Right lobe of liver (tissue), 6 donors: ENCODE measurements at regions not wholly inside any gene's neighbourhood (a gene's known extent, or its start where the extent isn't known, plus 50 kb on each side); places are given as distances from the start of the nearest gene placed in this dataset.

Source experiments
- ATAC-seq, 4 donors: fragments of 200-7000 bp; cut with Tn5 transposase; one replicate each; pipeline ENCODE4 v1.9.1; 2020; ENCODE audit warnings: mild to moderate bottlenecking in 4 of 4, moderate library complexity in 4 of 4
- DNase-seq, 3 donors: peaks; one replicate each; pipeline ENCODE4 v3.0.0-alpha.2; 2020
- H3K27ac ChIP-seq, 3 donors: fragments of 200-600 bp; one replicate each; pipeline ENCODE4 v1.8.0; 2022
- H3K27me3 ChIP-seq, 2 donors: fragments of 200-600 bp; one replicate each; pipeline ENCODE4 v1.8.0; 2022
- H3K36me3 ChIP-seq, 4 donors: fragments of 200-600 bp; sonication (generic) in 1 of 4; one replicate each; pipeline versions ENCODE4 v1.5.1 to v1.8.0; 2017 to 2022; ENCODE audit warnings: control low read depth in 1 of 4
- H3K4me1 ChIP-seq, 4 donors: fragments of 200-600 bp; sonication (generic) in 1 of 4; one replicate each; pipeline versions ENCODE4 v1.5.1 to v1.8.0; 2017 to 2022; ENCODE audit warnings: control low read depth in 1 of 4
- H3K4me3 ChIP-seq, 3 donors: fragments of 200-600 bp; one replicate each; pipeline ENCODE4 v1.8.0; 2022
- H3K9me3 ChIP-seq, 4 donors: fragments of 200-600 bp; sonication (generic) in 1 of 4; one replicate each; pipeline versions ENCODE4 v1.5.1 to v1.8.0; 2017 to 2022; ENCODE audit warnings: control low read depth in 1 of 4
- CTCF ChIP-seq, 4 donors: fragments of 200-600 bp in 3 of 4; fragments of 450-650 bp in 1 of 4; IDR thresholded peaks; one replicate each; pipeline versions ENCODE4 v1.5.1 to v1.8.0; 2016 to 2022; ENCODE audit warnings: antibody characterized with exemption in 4 of 4, mild to moderate bottlenecking in 2 of 4
- POLR2A ChIP-seq: fragments of 450-650 bp; IDR thresholded peaks from one replicate; pipeline ENCODE4 v1.6.1; 2017; ENCODE audit warnings: antibody characterized with exemption, mild to moderate bottlenecking
- WGBS: methylation state at CpG from one replicate; pipeline ENCODE4 v1.1.6; 2018; ENCODE audit warnings: low coverage, low lambda C conversion rate; ENCODE audit not compliant: insufficient coverage; ENCODE audit errors: missing lambda C conversion rate; 5-methylcytosine and 5-hydroxymethylcytosine counted together
- intact Hi-C, 2 donors: fragments of 100-400 bp; cut with DNase I; formaldehyde crosslinking; loops; one replicate each; pipeline versions ENCODE4 v1.11.2 to v1.14.1; 2022
- donor health status: DM: no; HTN: yes; CAD: no.
- donor health status: DM: no; HTN: no; CAD: no.
- donor health status: DM: no; HTN: no; CAD: no.
- donor health status: DM: no; HTN: yes; CAD: no.
- donor health status: DM: no; HTN: yes; CAD: no.

- intact Hi-C loops = no loop called here
- no peaks in the 10 kb centered on the region for H3K9me3 ChIP-seq
- no peak overlapping the region for H3K4me3 ChIP-seq
- WGBS = 30% methylated on average over 2 of the region's 2 CpGs
- DNase-seq = no peak
- TF ChIP-seq POLR2A (no peak), CTCF (IDR thresholded peaks at IDR 0.05) (no peak)
- H3K36me3 ChIP-seq = no peaks in the 10 kb centered on the region
- no peaks in the 10 kb centered on the region for H3K27me3 ChIP-seq
- H3K27ac ChIP-seq = no peak overlapping the region
- H3K4me1 ChIP-seq = no peaks in the 10 kb centered on the region
- no peak for ATAC-seq
These were observed 471.5 kb downstream of the CDH8 start for GRCh38 chr16:61564716-61565115.

- Histone ChIP-seq H3K27ac (no peak overlapping the region), H3K36me3 (no peaks in the 10 kb centered on the region), H3K9me3 (no peaks in the 10 kb centered on the region), H3K4me3 (no peak overlapping the region), H3K27me3 (no peaks in the 10 kb centered on the region), H3K4me1 (no peaks in the 10 kb centered on the region)
- ATAC-seq (no peak), DNase-seq (peak in 2 of 3 donors; percentile 26 to 33)
- TF ChIP-seq CTCF (IDR thresholded peaks at IDR 0.05) = no peak
- TF ChIP-seq POLR2A = no peak
- 61% methylated on average over 10 of the region's 24 CpGs for WGBS
- intact Hi-C loops = no loop called here
These were observed 480.4 kb downstream of the CDH8 start for GRCh38 chr16:61555718-61556441.

- Histone ChIP-seq H3K27ac (no peak overlapping the region), H3K9me3 (no peaks in the 10 kb centered on the region), H3K4me1 (no peaks in the 10 kb centered on the region), H3K27me3 (no peaks in the 10 kb centered on the region), H3K4me3 (no peak overlapping the region), H3K36me3 (no peaks in the 10 kb centered on the region)
- intact Hi-C loops = no loop called here
- 37% methylated on average over 2 of the region's 2 CpGs for WGBS
- no peak for DNase-seq
- TF ChIP-seq POLR2A (no peak), CTCF (IDR thresholded peaks at IDR 0.05) (no peak)
- ATAC-seq = no peak
These were observed 486.9 kb downstream of the CDH8 start for GRCh38 chr16:61549327-61549726.

GRCh38 chr16:61547626-61548025 lies 488.6 kb downstream of the CDH8 start:
- DNase-seq (no peak), ATAC-seq (no peak)
- intact Hi-C loops = no loop called here
- H3K27me3 ChIP-seq = no peaks in the 10 kb centered on the region
- no peak overlapping the region for H3K27ac ChIP-seq
- H3K4me1 ChIP-seq = no peaks in the 10 kb centered on the region
- no peaks in the 10 kb centered on the region for H3K9me3 ChIP-seq
- no peaks in the 10 kb centered on the region for H3K36me3 ChIP-seq
- H3K4me3 ChIP-seq = no peak overlapping the region
- TF ChIP-seq CTCF (IDR thresholded peaks at IDR 0.05) (no peak), POLR2A (no peak)

- H3K36me3 ChIP-seq = no peaks in the 10 kb centered on the region
- 17% methylated on average over 2 of the region's 2 CpGs for WGBS
- intact Hi-C loops = no loop called here
- no peaks in the 10 kb centered on the region for H3K9me3 ChIP-seq
- H3K27ac ChIP-seq = no peak overlapping the region
- no peaks in the 10 kb centered on the region for H3K4me1 ChIP-seq
- ATAC-seq = no peak
- no peak overlapping the region for H3K4me3 ChIP-seq
- H3K27me3 ChIP-seq = no peaks in the 10 kb centered on the region
- no peak for TF ChIP-seq POLR2A
- no peak for TF ChIP-seq CTCF (IDR thresholded peaks at IDR 0.05)
- DNase-seq = no peak
These were observed 492.1 kb downstream of the CDH8 start for GRCh38 chr16:61544165-61544564.
